HG03139 (cell line): ENCODE measurements at regions not wholly inside any gene's neighbourhood (a gene's known extent, or its start where the extent isn't known, plus 50 kb on each side); places are given as distances from the start of the nearest gene placed in this dataset.

ENCODE experiments used
- ATAC-seq: cut with Tn5 transposase; IDR thresholded peaks from one replicate; pipeline ENCODE4 v1.9.1; 2021; ENCODE audit not compliant: unreplicated experiment

GRCh38 chr11:87972133-87972532 lies 203.1 kb downstream of the RAB38 start:
- ATAC-seq = no peak

- no peak for ATAC-seq
Measured at GRCh38 chr11:87971354-87971753, 203.9 kb downstream of the RAB38 start.

GRCh38 chr11:87970762-87971161 lies 204.5 kb downstream of the RAB38 start:
- ATAC-seq = no peak

GRCh38 chr11:87967459-87967858 lies 207.8 kb downstream of the RAB38 start:
- ATAC-seq = no peak

- ATAC-seq = no peak
Measured at GRCh38 chr11:87966694-87967093, 208.5 kb downstream of the RAB38 start.

- no peak for ATAC-seq
Measured at GRCh38 chr11:87966216-87966615, 209.0 kb downstream of the RAB38 start.

GRCh38 chr11:87961606-87962005 lies 213.6 kb downstream of the RAB38 start:
- ATAC-seq = no peak

- no peak for ATAC-seq
Measured at GRCh38 chr11:87957961-87958360, 217.3 kb downstream of the RAB38 start.

- no peak for ATAC-seq
Measured at GRCh38 chr11:87954476-87954875, 220.8 kb downstream of the RAB38 start.

- no peak for ATAC-seq
Measured at GRCh38 chr11:87942786-87943185, 232.5 kb downstream of the RAB38 start.

- ATAC-seq = no peak
Measured at GRCh38 chr11:87934182-87934581, 241.1 kb downstream of the RAB38 start.

GRCh38 chr11:87926250-87926970 lies 248.8 kb downstream of the RAB38 start:
- ATAC-seq = no peak

- ATAC-seq = no peak
Measured at GRCh38 chr11:87924125-87924524, 251.1 kb downstream of the RAB38 start.

GRCh38 chr11:87917111-87917510 lies 258.1 kb downstream of the RAB38 start:
- no peak for ATAC-seq

GRCh38 chr11:87909178-87909577 lies 266.1 kb downstream of the RAB38 start:
- no peak for ATAC-seq

GRCh38 chr11:87908086-87908485 lies 267.2 kb downstream of the RAB38 start:
- ATAC-seq = no peak

GRCh38 chr11:87903345-87903744 lies 271.9 kb downstream of the RAB38 start:
- ATAC-seq = no peak

GRCh38 chr11:87901341-87901740 lies 273.9 kb downstream of the RAB38 start:
- no peak for ATAC-seq

GRCh38 chr11:87897921-87898320 lies 277.3 kb downstream of the RAB38 start:
- no peak for ATAC-seq

- ATAC-seq = no peak
Measured at GRCh38 chr11:87897071-87897470, 278.2 kb downstream of the RAB38 start.

GRCh38 chr11:87894961-87895360 lies 280.3 kb downstream of the RAB38 start:
- ATAC-seq = no peak

GRCh38 chr11:87892291-87892690 lies 283.0 kb downstream of the RAB38 start:
- no peak for ATAC-seq

GRCh38 chr11:87889126-87889525 lies 286.1 kb downstream of the RAB38 start:
- ATAC-seq = no peak
